ENCODE measurements at regions not wholly inside any gene's neighbourhood (a gene's known extent, or its start where the extent isn't known, plus 50 kb on each side); places are given as distances from the start of the nearest gene placed in this dataset.
"Not testable (repeated sequence)": the region's sequence is repeated elsewhere in the genome, so short reads cannot be mapped to it uniquely, and the experiment has no call there.

- Histone ChIP-seq H3K9me3 (ENCODE audit: insufficient read depth, low read depth) (peaks cover 23% of the 10 kb centered on the region), H3K4me1 (replicated peaks; ENCODE audit: insufficient read depth) (peaks cover 17% of the 10 kb centered on the region), H3F3A (ENCODE audit: insufficient read depth, low read depth) (peaks cover 21% of the 10 kb centered on the region)
- H3K79me2 ChIP-seq (ENCODE audit: low read depth); intact Hi-C loops (cut with micrococcal nuclease; ENCODE audit: unreplicated experiment); H3K27me3 ChIP-seq (ENCODE audit: insufficient read depth, low read depth); H4K20me1 ChIP-seq (ENCODE audit: insufficient read depth); CTCF ChIA-PET; H3K36me3 ChIP-seq (ENCODE audit: low read depth); H2AFZ ChIP-seq; BruUV-seq (replicated peaks); DNase-seq; H3K4me2 ChIP-seq; H3K4me3 ChIP-seq; H3K9me2 ChIP-seq (ENCODE audit: insufficient read depth); H3K27ac ChIP-seq; POLR2A ChIA-PET (ENCODE audit: unreplicated experiment): not testable (repeated sequence)
These were observed 69.6 kb upstream of the CCDC6 start for GRCh38 chr10:59975918-59976317.

GRCh38 chr10:59971915-59972314 lies 65.6 kb upstream of the CCDC6 start:
- Histone ChIP-seq H3K4me2 (peak overlapping the region; percentile 21), H4K20me1 (ENCODE audit: insufficient read depth) (no peaks in the 10 kb centered on the region), H3K27me3 (ENCODE audit: insufficient read depth, low read depth) (no peaks in the 10 kb centered on the region), H3K4me3 (no peak overlapping the region), H3K27ac (peak overlapping the region; percentile 6; the same call in 1 of the 2 replicates), H3K9me3 (ENCODE audit: insufficient read depth, low read depth) (peaks cover 7% of the 10 kb centered on the region), H3K9me2 (ENCODE audit: insufficient read depth) (no peaks in the 10 kb centered on the region), H2AFZ (no peak overlapping the region), H3K36me3 (ENCODE audit: low read depth) (no peaks in the 10 kb centered on the region), H3K4me1 (replicated peaks; ENCODE audit: insufficient read depth) (peaks cover 48% of the 10 kb centered on the region), H3F3A (ENCODE audit: insufficient read depth, low read depth) (peaks cover 18% of the 10 kb centered on the region), H3K79me2 (ENCODE audit: low read depth) (no peaks in the 10 kb centered on the region)
- POLR2A ChIA-PET (ENCODE audit: unreplicated experiment), result no interaction called here
- TF ChIP-seq EZH2 (IDR thresholded peaks at IDR 0.05; ENCODE audit: low read depth) (no peak), CTCF (conservative IDR thresholded peaks at IDR 0.05) (no peak)
- BruUV-seq (replicated peaks), result no TSS peak
- CTCF ChIA-PET, result no interaction called here
- intact Hi-C loops (cut with micrococcal nuclease; ENCODE audit: unreplicated experiment), result loop anchor here (1.0 kb wide), 1 partner anchor 19 kb away; no protein-coding TSS in a partner anchor
- peak; percentile 53 to 80 for DNase-seq

GRCh38 chr10:59970396-59971368 lies 64.3 kb upstream of the CCDC6 start:
- peaks cover 61% of the 10 kb centered on the region for H3K4me1 ChIP-seq (replicated peaks; ENCODE audit: insufficient read depth)
- no peaks in the 10 kb centered on the region for H3K27me3 ChIP-seq (ENCODE audit: insufficient read depth, low read depth)
- DNase-seq, result no peak
- H4K20me1 ChIP-seq (ENCODE audit: insufficient read depth), result no peaks in the 10 kb centered on the region
- BruUV-seq (replicated peaks), result no TSS peak
- no peak overlapping the region for H3K4me2 ChIP-seq
- H3K79me2 ChIP-seq (ENCODE audit: low read depth), result no peaks in the 10 kb centered on the region
- CTCF ChIA-PET, result no interaction called here
- no peaks in the 10 kb centered on the region for H3K36me3 ChIP-seq (ENCODE audit: low read depth)
- peaks cover 23% of the 10 kb centered on the region; the same call in 1 of the 2 replicates for H3F3A ChIP-seq (ENCODE audit: insufficient read depth, low read depth)
- intact Hi-C loops (cut with micrococcal nuclease; ENCODE audit: unreplicated experiment), result no loop called here
- POLR2A ChIA-PET (ENCODE audit: unreplicated experiment), result no interaction called here
- TF ChIP-seq EZH2 (IDR thresholded peaks at IDR 0.05; ENCODE audit: low read depth), result no peak
- TF ChIP-seq CTCF (conservative IDR thresholded peaks at IDR 0.05), result no peak
- no peak overlapping the region for H2AFZ ChIP-seq
- H3K27ac ChIP-seq, result no peak overlapping the region
- no peaks in the 10 kb centered on the region for H3K9me2 ChIP-seq (ENCODE audit: insufficient read depth)
- peaks cover 5% of the 10 kb centered on the region for H3K9me3 ChIP-seq (ENCODE audit: insufficient read depth, low read depth)
- H3K4me3 ChIP-seq, result no peak overlapping the region

Measured in PC-9 (cell line).